ENCODE measurements at regions not wholly inside any gene's neighbourhood (a gene's known extent, or its start where the extent isn't known, plus 50 kb on each side); places are given as distances from the start of the nearest gene placed in this dataset.
A peak's percentile ranks its signal among the peaks of the same experiment; 100 is the strongest.

DNA sequence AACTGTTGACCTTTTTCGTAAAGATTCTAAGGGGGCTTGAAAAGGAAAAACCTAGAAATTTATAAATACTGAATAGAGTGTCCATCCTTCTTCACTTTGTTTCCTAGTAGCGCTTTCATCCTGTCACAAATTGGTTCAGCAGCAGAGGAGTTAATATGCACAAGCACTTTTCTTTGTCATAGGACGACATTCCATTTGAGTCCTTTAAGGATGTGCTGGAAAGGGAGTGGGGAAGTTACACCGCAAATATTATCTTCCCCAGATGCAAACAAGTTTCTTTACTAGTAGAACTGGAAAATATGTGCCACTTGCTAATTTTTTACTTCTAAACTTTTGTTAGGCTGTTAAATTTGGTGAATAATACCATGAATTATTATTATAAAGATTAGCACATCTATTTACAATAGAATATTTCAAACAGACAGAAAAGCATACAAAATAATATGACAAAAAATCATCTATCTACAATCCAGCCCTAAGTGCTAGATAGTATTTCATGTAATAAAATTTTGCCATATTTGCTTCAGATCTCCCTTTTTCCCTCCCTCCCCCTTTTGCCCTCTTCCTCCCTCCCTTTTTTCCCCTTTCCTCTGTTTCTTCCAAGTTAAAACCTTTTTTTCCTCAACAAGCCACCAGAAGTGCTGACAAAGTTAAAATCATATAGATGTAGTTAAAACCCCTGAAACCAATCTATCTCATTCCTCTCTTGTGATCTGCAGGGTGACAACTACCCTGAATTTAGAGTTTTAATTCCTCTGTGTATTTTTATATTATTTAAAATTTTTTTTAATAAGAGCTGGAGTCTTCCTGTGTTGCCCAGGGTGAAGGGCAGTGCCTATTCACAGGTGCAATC, 50.5 kb upstream of the MAP4K3 start:
- intact Hi-C loops (cut with DNase I; ENCODE audit: low total_unique reads), result no loop called here
- no peaks in the 10 kb centered on the region for H3K9me3 ChIP-seq
- H3K4me1 ChIP-seq, result no peaks in the 10 kb centered on the region
- TF ChIP-seq CTCF (IDR thresholded peaks at IDR 0.05), result no peak
- no peak for TF ChIP-seq POLR2A (IDR thresholded peaks at IDR 0.05)
- no peak overlapping the region for H3K27ac ChIP-seq
- H3K36me3 ChIP-seq, result no peaks in the 10 kb centered on the region
- no peak for DNase-seq
- no peaks in the 10 kb centered on the region for H3K27me3 ChIP-seq
- H3K4me3 ChIP-seq, result no peak overlapping the region

GRCh38 chr2:39488450-39488849, 51.4 kb upstream of the MAP4K3 start:
- TF ChIP-seq CTCF (IDR thresholded peaks at IDR 0.05), result no peak
- no peak for TF ChIP-seq POLR2A (IDR thresholded peaks at IDR 0.05)
- no peaks in the 10 kb centered on the region for H3K36me3 ChIP-seq
- no peak overlapping the region for H3K4me3 ChIP-seq
- no peaks in the 10 kb centered on the region for H3K9me3 ChIP-seq
- H3K27me3 ChIP-seq, result no peaks in the 10 kb centered on the region
- H3K27ac ChIP-seq, result no peak overlapping the region
- intact Hi-C loops (cut with DNase I; ENCODE audit: low total_unique reads), result no loop called here
- H3K4me1 ChIP-seq, result no peaks in the 10 kb centered on the region
- no peak for DNase-seq

GRCh38 chr2:39490586-39490985, 53.5 kb upstream of the MAP4K3 start:
- intact Hi-C loops (cut with DNase I; ENCODE audit: low total_unique reads), result no loop called here
- no peak overlapping the region for H3K27ac ChIP-seq
- H3K4me1 ChIP-seq, result no peaks in the 10 kb centered on the region
- TF ChIP-seq CTCF (IDR thresholded peaks at IDR 0.05) (no peak), POLR2A (IDR thresholded peaks at IDR 0.05) (no peak)
- H3K27me3 ChIP-seq, result no peaks in the 10 kb centered on the region
- DNase-seq, result no peak
- H3K9me3 ChIP-seq, result no peaks in the 10 kb centered on the region
- no peaks in the 10 kb centered on the region for H3K36me3 ChIP-seq
- no peak overlapping the region for H3K4me3 ChIP-seq

DNA sequence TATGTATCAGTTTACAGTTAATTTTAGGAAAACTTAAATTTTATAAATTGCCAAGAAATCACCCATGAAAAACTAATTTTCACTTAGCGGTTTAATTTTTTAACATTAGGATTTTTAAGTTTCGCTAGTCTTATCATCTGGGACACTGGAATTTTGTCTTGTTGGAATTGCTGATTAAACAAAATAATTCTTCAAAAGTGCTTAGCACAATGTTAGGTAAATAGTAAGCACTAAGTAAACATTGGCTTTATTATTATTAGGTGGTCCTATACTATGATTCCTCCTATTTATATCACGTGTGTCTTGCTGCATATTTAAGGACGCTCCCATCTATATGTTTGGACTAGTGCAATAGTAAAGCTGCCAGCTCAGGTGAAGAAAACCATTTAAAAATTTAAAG, 54.6 kb upstream of the MAP4K3 start:
- H3K4me1 ChIP-seq, result no peaks in the 10 kb centered on the region
- intact Hi-C loops (cut with DNase I; ENCODE audit: low total_unique reads), result no loop called here

More for the DNA sequence above, 54.6 kb upstream of the MAP4K3 start:
- Histone ChIP-seq H3K27me3 (no peaks in the 10 kb centered on the region), H3K9me3 (no peaks in the 10 kb centered on the region), H3K36me3 (no peaks in the 10 kb centered on the region), H3K27ac (peak overlapping the region in 1 of 2 donors; percentile 52), H3K4me3 (no peak overlapping the region)
- TF ChIP-seq POLR2A (IDR thresholded peaks at IDR 0.05), result no peak
- no peak for TF ChIP-seq CTCF (IDR thresholded peaks at IDR 0.05)
- no peak for DNase-seq

Data from uterus (tissue), 3 donors.